Calu3 (cell line): ENCODE measurements at regions not wholly inside any gene's neighbourhood (a gene's known extent, or its start where the extent isn't known, plus 50 kb on each side); places are given as distances from the start of the nearest gene placed in this dataset.

Experiments
- BruUV-seq: library from RNA; stranded (reverse); fragments of 400-500 nt; replicated peaks from 2 replicates; lab custom pipeline; 2021; lab: Mats Ljungman, UMichigan
- CTCF ChIA-PET: fragments of 300-600 bp; sonication (Branson Sonifier 250); formaldehyde crosslinking; loops from one replicate; lab custom pipeline; 2022; ENCODE audit warnings: antibody characterized with exemption; lab: Charles Lee
- DNase-seq: peaks from one replicate; pipeline ENCODE4 v3.0.0; 2022
- H3K27ac Mint-ChIP-seq: one replicate; pipeline ENCODE4 v1.8.0; 2022; ENCODE audit warnings: mixed read lengths; ENCODE audit not compliant: unreplicated experiment
- H3K27me3 Mint-ChIP-seq: one replicate; pipeline ENCODE4 v1.8.0; 2022; ENCODE audit warnings: mixed read lengths; ENCODE audit not compliant: unreplicated experiment
- H3K36me3 Mint-ChIP-seq: one replicate; pipeline ENCODE4 v1.8.0; 2022; ENCODE audit warnings: mild to moderate bottlenecking, moderate library complexity, mixed read lengths; ENCODE audit not compliant: insufficient read depth, unreplicated experiment
- H3K4me1 Mint-ChIP-seq: one replicate; pipeline ENCODE4 v1.8.0; 2022; ENCODE audit warnings: mild to moderate bottlenecking, low read depth, mixed read lengths; ENCODE audit not compliant: unreplicated experiment
- H3K4me3 Mint-ChIP-seq: one replicate; pipeline ENCODE4 v1.8.0; 2022; ENCODE audit warnings: mild to moderate bottlenecking, low read depth, moderate library complexity, mixed read lengths; ENCODE audit not compliant: unreplicated experiment
- H3K9me3 Mint-ChIP-seq: one replicate; pipeline ENCODE4 v1.8.0; 2022; ENCODE audit warnings: low read depth, mixed read lengths; ENCODE audit not compliant: unreplicated experiment
- CTCF ChIP-seq: fragments of 200-600 bp; IDR thresholded peaks from one replicate; pipeline ENCODE4 v1.8.0; 2022; ENCODE audit warnings: antibody characterized with exemption; ENCODE audit not compliant: unreplicated experiment
- intact Hi-C: fragments of 100-400 bp; cut with micrococcal nuclease; formaldehyde crosslinking; loops from one replicate; pipeline ENCODE4 v1.10.0; 2022; ENCODE audit not compliant: unreplicated experiment

- Mint-ChIP-seq H3K4me3 (no peak overlapping the region), H3K4me1 (no peaks in the 10 kb centered on the region), H3K27ac (no peak overlapping the region), H3K36me3 (no peaks in the 10 kb centered on the region), H3K27me3 (no peaks in the 10 kb centered on the region), H3K9me3 (no peaks in the 10 kb centered on the region)
- BruUV-seq: no TSS peak
- intact Hi-C loops: no loop called here
- no peak for DNase-seq
- CTCF ChIA-PET: no interaction called here
- TF ChIP-seq CTCF: no peak
Observed at GRCh38 chr13:104843401-104843800, 1692.1 kb downstream of the EFNB2 start.

- no peak overlapping the region for H3K27ac Mint-ChIP-seq
- no peaks in the 10 kb centered on the region for H3K4me1 Mint-ChIP-seq
- no peaks in the 10 kb centered on the region for H3K9me3 Mint-ChIP-seq
- no peak for DNase-seq
- intact Hi-C loops: no loop called here
- CTCF ChIA-PET: no interaction called here
- H3K27me3 Mint-ChIP-seq: no peaks in the 10 kb centered on the region
- no peak for TF ChIP-seq CTCF
- H3K4me3 Mint-ChIP-seq: no peak overlapping the region
- BruUV-seq: no TSS peak
- no peaks in the 10 kb centered on the region for H3K36me3 Mint-ChIP-seq
Observed at GRCh38 chr13:104841110-104841509, 1694.4 kb downstream of the EFNB2 start.

GRCh38 chr13:104837756-104838155, 1697.7 kb downstream of the EFNB2 start:
- CTCF ChIA-PET: no interaction called here
- no peaks in the 10 kb centered on the region for H3K4me1 Mint-ChIP-seq
- H3K27ac Mint-ChIP-seq: no peak overlapping the region
- intact Hi-C loops: no loop called here
- no peaks in the 10 kb centered on the region for H3K27me3 Mint-ChIP-seq
- no TSS peak for BruUV-seq
- no peak for TF ChIP-seq CTCF
- H3K36me3 Mint-ChIP-seq: no peaks in the 10 kb centered on the region
- H3K9me3 Mint-ChIP-seq: no peaks in the 10 kb centered on the region
- H3K4me3 Mint-ChIP-seq: no peak overlapping the region
- no peak for DNase-seq

- DNase-seq: no peak
- no peaks in the 10 kb centered on the region for H3K9me3 Mint-ChIP-seq
- no peaks in the 10 kb centered on the region for H3K36me3 Mint-ChIP-seq
- no peak for TF ChIP-seq CTCF
- no peaks in the 10 kb centered on the region for H3K4me1 Mint-ChIP-seq
- CTCF ChIA-PET: no interaction called here
- H3K27ac Mint-ChIP-seq: no peak overlapping the region
- intact Hi-C loops: no loop called here
- no peak overlapping the region for H3K4me3 Mint-ChIP-seq
- BruUV-seq: no TSS peak
- no peaks in the 10 kb centered on the region for H3K27me3 Mint-ChIP-seq
Observed at GRCh38 chr13:104833221-104833620, 1702.2 kb downstream of the EFNB2 start.

GRCh38 chr13:104832231-104832630, 1703.2 kb downstream of the EFNB2 start:
- Mint-ChIP-seq H3K27me3 (no peaks in the 10 kb centered on the region), H3K9me3 (no peaks in the 10 kb centered on the region), H3K4me1 (no peaks in the 10 kb centered on the region), H3K27ac (no peak overlapping the region), H3K36me3 (no peaks in the 10 kb centered on the region), H3K4me3 (no peak overlapping the region)
- CTCF ChIA-PET: no interaction called here
- no peak for DNase-seq
- TF ChIP-seq CTCF: no peak
- intact Hi-C loops: no loop called here
- no TSS peak for BruUV-seq
